Upper lobe of left lung (tissue), 6 donors: ENCODE measurements at regions not wholly inside any gene's neighbourhood (a gene's known extent, or its start where the extent isn't known, plus 50 kb on each side); places are given as distances from the start of the nearest gene placed in this dataset.
"Not testable (repeated sequence)": the region's sequence is repeated elsewhere in the genome, so short reads cannot be mapped to it uniquely, and the experiment has no call there.

Source experiments
- ATAC-seq, 2 donors: fragments of 200-7000 bp; cut with Tn5 transposase; one replicate each; pipeline ENCODE4 v1.9.1; 2022; ENCODE audit warnings: mild to moderate bottlenecking in 2 of 2, moderate library complexity in 2 of 2; ENCODE audit not compliant: low FRiP score in 2 of 2
- DNase-seq, 2 donors: peaks; one replicate each; pipeline ENCODE4 v3.0.0-alpha.2; 2019 to 2020
- H3K27ac ChIP-seq, 4 donors: fragments of 200-600 bp; sonication (generic); one replicate each; pipeline ENCODE4 v1.5.1; 2016 to 2019
- H3K27me3 ChIP-seq, 4 donors: fragments of 200-600 bp; sonication (generic); one replicate each; pipeline ENCODE4 v1.5.1; 2017 to 2019
- H3K36me3 ChIP-seq, 4 donors: fragments of 200-600 bp; sonication (generic); one replicate each; pipeline ENCODE4 v1.5.1; 2016 to 2019
- H3K4me1 ChIP-seq, 4 donors: fragments of 200-600 bp; sonication (generic); one replicate each; pipeline ENCODE4 v1.5.1; 2018 to 2019
- H3K4me3 ChIP-seq, 4 donors: fragments of 200-600 bp; sonication (generic); one replicate each; pipeline ENCODE4 v1.5.1; 2017 to 2019; ENCODE audit warnings: mild to moderate bottlenecking in 2 of 4, moderate library complexity in 1 of 4
- H3K9me3 ChIP-seq, 4 donors: fragments of 200-600 bp; sonication (generic); one replicate each; pipeline ENCODE4 v1.5.1; 2018 to 2019
- EP300 ChIP-seq, 4 donors: sonication (generic); formaldehyde crosslinking; IDR thresholded peaks; one replicate each; pipeline ENCODE4 v1.5.1; 2017; ENCODE audit warnings: antibody characterized with exemption in 4 of 4, control low read depth in 2 of 4
- POLR2A ChIP-seq, 4 donors: fragments of 450-650 bp; IDR thresholded peaks; one replicate each; pipeline ENCODE4 v1.5.1; 2016 to 2017; ENCODE audit warnings: antibody characterized with exemption in 4 of 4, mild to moderate bottlenecking in 2 of 4
- POLR2AphosphoS5 ChIP-seq, 2 donors: sonication (generic); formaldehyde crosslinking; IDR thresholded peaks; one replicate each; pipeline ENCODE4 v1.5.1; 2017; ENCODE audit warnings: antibody characterized with exemption in 2 of 2
- WGBS, 2 donors: methylation state at CpG; one replicate each; pipeline ENCODE4 v1.1.5; 2017 to 2018; 5-methylcytosine and 5-hydroxymethylcytosine counted together
- TF ChIP-seq, protein P1 (sequence below), 6 experiments: fragments of 450-650 bp in 4 of 6; fragments of 200-600 bp in 2 of 6; sonication (generic) in 2 of 6; IDR thresholded peaks; one replicate each; pipeline ENCODE4 v1.5.1; 2016 to 2019; ENCODE audit warnings: antibody characterized with exemption in 6 of 6
- donor health status: DM: no; HTN: no; CAD: no; lungs with moderate emphysema.
- donor health status: DM: no; HTN: yes; CAD: no; lungs with severe emphysema.

DNA sequence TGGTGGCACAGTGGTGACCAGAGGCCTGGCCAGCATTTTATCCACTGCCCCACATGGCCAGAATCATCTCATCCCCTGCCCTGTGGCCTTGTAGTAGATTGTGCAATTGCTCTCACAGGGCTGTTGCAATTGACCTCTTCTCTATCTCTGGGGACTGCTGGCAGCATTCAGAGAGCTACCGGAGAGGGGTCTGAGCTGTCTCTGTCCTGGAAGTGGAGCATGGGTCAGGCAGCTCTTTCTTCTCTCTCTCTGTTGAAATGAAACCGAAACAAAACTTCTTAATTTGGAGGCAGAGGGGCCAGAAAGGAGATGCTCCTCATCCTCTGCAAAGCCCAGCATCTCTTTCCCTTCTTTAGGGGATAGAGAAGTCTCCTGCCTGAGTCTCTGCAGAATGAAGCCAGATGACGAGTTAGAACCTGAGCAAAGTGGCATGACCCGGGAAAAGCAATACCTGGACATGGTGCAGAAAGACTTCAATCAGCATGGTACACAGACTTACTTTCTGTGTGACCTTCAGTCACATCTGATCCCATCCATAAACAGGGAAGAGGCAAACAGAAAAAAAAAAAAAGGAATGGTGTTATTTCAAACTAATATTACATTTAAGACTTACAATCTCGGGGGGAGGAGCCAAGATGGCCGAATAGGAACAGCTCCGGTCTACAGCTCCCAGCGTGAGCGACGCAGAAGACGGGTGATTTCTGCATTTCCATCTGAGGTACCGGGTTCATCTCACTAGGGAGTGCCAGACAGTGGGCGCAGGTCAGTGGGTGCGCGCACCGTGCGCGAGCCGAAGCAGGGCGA, 144.5 kb upstream of the BCL6 start:
- peaks cover 0 to 11% (median 2%) of the 10 kb centered on the region in 4 donors for H3K4me1 ChIP-seq
- H3K4me3 ChIP-seq: no peak overlapping the region
- TF ChIP-seq POLR2AphosphoS5 (IDR thresholded peaks at IDR 0.05) (no peak), POLR2A (IDR thresholded peaks at IDR 0.05) (no peak), EP300 (IDR thresholded peaks at IDR 0.05) (no peak)
- TF ChIP-seq, protein P1, sequence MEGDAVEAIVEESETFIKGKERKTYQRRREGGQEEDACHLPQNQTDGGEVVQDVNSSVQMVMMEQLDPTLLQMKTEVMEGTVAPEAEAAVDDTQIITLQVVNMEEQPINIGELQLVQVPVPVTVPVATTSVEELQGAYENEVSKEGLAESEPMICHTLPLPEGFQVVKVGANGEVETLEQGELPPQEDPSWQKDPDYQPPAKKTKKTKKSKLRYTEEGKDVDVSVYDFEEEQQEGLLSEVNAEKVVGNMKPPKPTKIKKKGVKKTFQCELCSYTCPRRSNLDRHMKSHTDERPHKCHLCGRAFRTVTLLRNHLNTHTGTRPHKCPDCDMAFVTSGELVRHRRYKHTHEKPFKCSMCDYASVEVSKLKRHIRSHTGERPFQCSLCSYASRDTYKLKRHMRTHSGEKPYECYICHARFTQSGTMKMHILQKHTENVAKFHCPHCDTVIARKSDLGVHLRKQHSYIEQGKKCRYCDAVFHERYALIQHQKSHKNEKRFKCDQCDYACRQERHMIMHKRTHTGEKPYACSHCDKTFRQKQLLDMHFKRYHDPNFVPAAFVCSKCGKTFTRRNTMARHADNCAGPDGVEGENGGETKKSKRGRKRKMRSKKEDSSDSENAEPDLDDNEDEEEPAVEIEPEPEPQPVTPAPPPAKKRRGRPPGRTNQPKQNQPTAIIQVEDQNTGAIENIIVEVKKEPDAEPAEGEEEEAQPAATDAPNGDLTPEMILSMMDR (IDR thresholded peaks at IDR 0.05): no peak
- peak overlapping the region in 1 of 4 donors; percentile 40 for H3K27ac ChIP-seq
- no peaks in the 10 kb centered on the region for H3K27me3 ChIP-seq
- ATAC-seq (peak; percentile 49 to 64), DNase-seq (peak in 1 of 2 donors; percentile 45)
- H3K36me3 ChIP-seq: no peaks in the 10 kb centered on the region
- WGBS, 2 donors: 88 to 92% methylated on average over 20 of the region's 20 CpGs
- H3K9me3 ChIP-seq: no peaks in the 10 kb centered on the region

DNA sequence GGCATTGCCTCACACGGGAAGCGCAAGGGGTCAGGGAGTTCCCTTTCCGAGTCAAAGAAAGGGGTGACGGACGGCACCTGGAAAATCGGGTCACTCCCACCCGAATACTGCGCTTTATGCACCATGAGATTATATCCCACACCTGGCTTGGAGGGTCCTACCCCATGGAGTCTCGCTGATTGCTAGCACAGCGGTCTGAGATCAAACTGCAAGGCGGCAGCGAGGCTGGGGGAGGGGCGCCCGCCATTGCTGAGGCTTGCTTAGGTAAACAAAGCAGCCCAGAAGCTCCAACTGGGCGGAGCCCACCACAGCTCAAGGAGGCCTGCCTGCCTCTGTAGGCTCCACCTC, 145.1 kb upstream of the BCL6 start:
- DNase-seq: peak in 1 of 2 donors; percentile 49
- ATAC-seq: not testable (repeated sequence)

DNA sequence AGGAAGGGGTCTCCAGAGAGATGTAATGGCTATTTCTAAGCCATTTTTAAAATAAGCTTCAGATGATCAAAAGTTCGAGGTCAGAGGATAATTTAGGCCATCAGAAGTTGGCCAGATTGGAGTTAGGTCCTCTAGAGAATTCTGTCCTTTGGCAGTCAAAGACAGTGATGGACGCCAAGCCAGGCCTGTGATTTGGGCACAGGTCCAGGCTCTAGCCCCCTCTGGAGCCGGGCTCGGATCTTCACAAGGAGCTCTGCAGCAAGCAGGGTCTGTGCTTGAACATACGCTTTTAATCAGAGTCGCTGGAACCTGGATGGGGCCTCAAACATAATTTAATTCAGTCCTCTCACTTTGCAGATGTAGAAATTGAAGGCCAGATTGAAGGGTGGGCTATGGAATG, 151.4 kb upstream of the BCL6 start:
- Histone ChIP-seq H3K4me1 (no peaks in the 10 kb centered on the region), H3K9me3 (no peaks in the 10 kb centered on the region), H3K27ac (no peak overlapping the region), H3K4me3 (no peak overlapping the region), H3K27me3 (no peaks in the 10 kb centered on the region), H3K36me3 (no peaks in the 10 kb centered on the region)
- 82 to 83% methylated on average over 5 to 6 of the region's 6 CpGs for WGBS, 2 donors
- no peak for ATAC-seq
- DNase-seq: no peak
- TF ChIP-seq, protein P1 (IDR thresholded peaks at IDR 0.05): no peak
- TF ChIP-seq EP300 (IDR thresholded peaks at IDR 0.05): no peak
- no peak for TF ChIP-seq POLR2AphosphoS5 (IDR thresholded peaks at IDR 0.05)
- no peak for TF ChIP-seq POLR2A (IDR thresholded peaks at IDR 0.05)

More for the DNA sequence above, 145.1 kb upstream of the BCL6 start:
- not testable (repeated sequence) for H3K27ac ChIP-seq, H3K9me3 ChIP-seq, H3K27me3 ChIP-seq, H3K4me3 ChIP-seq, H3K36me3 ChIP-seq
- 89% methylated on average over 10 to 15 of the region's 15 CpGs for WGBS, 2 donors
- H3K4me1 ChIP-seq: peaks cover 0 to 11% (median 2%) of the 10 kb centered on the region in 4 donors

DNA sequence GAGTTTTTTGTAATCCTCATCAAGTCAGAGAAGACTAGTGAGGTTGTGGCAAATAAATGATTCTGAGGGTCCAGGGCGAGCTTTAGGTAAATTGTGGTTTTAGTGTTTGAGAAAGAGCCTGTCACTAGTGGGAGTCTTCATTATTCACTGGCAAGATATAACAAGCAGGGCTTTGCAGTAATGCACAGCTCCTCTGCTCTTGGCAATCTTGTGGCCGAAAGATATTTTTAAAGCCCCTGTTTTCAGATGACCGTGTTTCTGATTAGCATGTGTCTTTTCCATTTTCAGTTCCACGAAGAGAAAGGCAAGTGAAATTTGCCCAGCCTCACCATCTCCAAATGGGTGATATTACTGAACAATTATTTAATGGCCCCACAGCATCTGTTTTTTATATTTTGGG, 154.0 kb upstream of the BCL6 start:
- ATAC-seq (no peak), DNase-seq (no peak)
- Histone ChIP-seq H3K4me3 (no peak overlapping the region), H3K9me3 (no peaks in the 10 kb centered on the region), H3K27ac (no peak overlapping the region), H3K36me3 (no peaks in the 10 kb centered on the region), H3K27me3 (no peaks in the 10 kb centered on the region), H3K4me1 (no peaks in the 10 kb centered on the region)
- 84 to 85% methylated on average over 4 of the region's 4 CpGs for WGBS, 2 donors
- no peak for TF ChIP-seq POLR2AphosphoS5 (IDR thresholded peaks at IDR 0.05)
- no peak for TF ChIP-seq EP300 (IDR thresholded peaks at IDR 0.05)
- no peak for TF ChIP-seq POLR2A (IDR thresholded peaks at IDR 0.05)
- TF ChIP-seq, protein P1 (IDR thresholded peaks at IDR 0.05): no peak

DNA sequence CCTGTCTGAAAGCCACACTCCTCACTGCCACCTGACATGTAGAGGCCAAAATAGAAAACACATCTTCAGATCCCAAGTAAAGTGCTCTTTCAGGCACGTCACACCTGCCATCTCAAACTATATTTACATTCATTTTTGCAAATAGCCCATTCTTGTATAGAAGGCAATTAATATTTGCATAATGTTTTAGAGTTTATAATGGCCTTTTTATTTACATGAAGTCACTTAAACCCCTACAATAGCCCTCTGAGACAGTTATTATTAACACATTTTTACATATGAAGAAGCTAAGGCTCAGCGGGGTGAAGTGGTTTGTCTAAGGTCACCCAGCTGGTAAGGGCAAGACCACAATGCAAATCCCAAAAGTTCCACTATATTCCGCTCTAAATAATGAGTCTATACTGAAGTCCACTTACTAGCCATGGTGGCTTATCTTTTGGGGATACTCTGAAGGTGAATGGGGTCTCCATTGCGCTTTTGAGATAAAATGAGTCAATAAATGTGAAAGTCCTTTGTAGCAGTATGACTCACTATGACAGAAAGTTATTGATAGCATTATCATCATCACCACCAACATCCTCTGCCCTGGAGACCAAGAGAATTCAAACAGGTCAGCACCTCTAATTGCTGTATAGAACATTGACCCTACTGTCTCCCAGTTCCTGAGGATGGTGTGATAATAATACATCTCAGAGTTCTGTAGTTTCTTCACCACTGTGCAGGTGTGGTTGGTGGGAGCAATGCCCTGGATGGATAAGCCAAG, 155.9 kb upstream of the BCL6 start:
- TF ChIP-seq POLR2A (IDR thresholded peaks at IDR 0.05) (no peak), POLR2AphosphoS5 (IDR thresholded peaks at IDR 0.05) (no peak), EP300 (IDR thresholded peaks at IDR 0.05) (no peak)
- TF ChIP-seq, protein P1 (IDR thresholded peaks at IDR 0.05): no peak

More for the DNA sequence above, 155.9 kb upstream of the BCL6 start:
- Histone ChIP-seq H3K9me3 (no peaks in the 10 kb centered on the region), H3K36me3 (no peaks in the 10 kb centered on the region), H3K4me1 (no peaks in the 10 kb centered on the region), H3K4me3 (no peak overlapping the region), H3K27me3 (no peaks in the 10 kb centered on the region), H3K27ac (no peak overlapping the region)
- ATAC-seq (no peak), DNase-seq (no peak)
- WGBS, 2 donors: 85 to 86% methylated on average over 4 of the region's 4 CpGs
